Dermis microvascular lymphatic vessel endothelial cell (primary cell): ENCODE measurements at regions not wholly inside any gene's neighbourhood (a gene's known extent, or its start where the extent isn't known, plus 50 kb on each side); places are given as distances from the start of the nearest gene placed in this dataset.

Source experiments
- DNase-seq, 2 donors: peaks; one replicate each; pipeline versions ENCODE4 v3.0.0 to v3.0.0-alpha.2; 2010; ENCODE audit warnings: low read depth in 2 of 2

DNA sequence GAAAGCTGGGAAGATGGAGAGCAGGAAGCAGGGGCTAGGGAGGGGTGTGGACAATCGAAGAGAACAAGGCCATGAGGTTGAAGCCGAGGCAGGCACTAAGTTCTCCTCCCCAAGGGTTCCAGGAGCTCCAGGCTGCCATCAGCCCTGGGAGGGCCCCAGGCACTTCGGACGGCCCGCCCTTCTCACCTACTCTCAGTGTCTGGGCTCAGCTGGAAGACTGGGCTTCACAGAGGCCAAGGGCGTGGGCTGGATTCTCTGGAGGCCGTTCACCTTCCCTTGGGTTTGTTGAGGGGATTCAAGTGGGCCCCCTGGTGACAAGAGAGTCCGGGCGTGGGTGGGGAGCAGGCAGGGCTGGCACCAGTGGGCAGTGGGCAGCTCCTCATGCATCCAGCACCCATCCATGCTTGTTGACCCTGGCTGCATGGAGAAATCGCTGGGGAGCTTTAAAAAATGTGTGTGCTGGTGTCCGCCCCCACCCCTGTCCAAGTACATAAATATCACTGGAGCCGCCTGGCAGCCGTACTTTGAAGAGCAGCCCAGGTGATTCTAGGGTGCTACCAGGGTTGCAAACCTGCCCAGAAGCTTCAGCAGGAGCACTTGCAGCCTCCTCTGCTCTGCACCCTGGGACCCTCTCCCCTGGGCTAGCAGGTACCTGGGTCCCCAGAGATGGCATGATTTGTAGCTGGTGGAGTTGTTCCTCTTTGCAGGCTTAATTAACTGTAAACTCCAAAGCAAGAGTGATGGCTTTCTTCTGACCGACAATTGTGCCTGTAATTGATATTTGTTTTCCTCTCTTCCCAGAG lies 74.3 kb downstream of the RTL6 start:
- no peak for DNase-seq

DNA sequence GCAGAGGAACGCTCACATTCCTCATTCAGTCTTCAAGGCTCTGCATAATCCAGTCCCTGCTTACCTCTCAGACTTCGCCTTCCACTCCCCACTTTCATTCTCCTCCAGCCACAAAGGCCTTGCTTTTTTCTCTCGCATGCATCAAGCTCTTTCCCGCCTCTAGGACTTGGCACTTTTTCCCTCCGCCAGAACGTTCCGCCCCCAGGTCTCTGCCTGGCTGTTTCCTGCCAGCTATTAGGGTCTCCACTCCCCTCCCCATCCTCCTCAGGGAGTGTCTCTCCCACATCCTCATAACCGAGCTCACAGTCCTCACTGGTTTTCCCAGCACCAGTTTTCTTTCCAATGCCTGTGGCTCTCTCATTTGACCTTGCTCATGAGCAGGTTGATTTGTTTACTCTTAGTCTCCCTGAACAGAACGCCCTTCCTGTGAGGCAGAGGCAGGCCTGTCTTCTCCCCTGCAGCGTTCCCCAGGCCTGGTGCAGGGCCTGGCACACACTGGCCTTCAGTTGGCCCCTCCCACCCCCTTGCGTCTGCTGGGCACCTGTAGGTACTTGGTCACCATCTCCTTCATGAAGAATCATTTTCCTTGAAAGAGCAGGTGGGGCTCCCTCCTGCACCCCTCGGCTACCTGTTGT lies 75.2 kb downstream of the RTL6 start:
- DNase-seq = no peak

GRCh38 chr22:44419429-44419828 lies 78.6 kb downstream of the RTL6 start:
- no peak for DNase-seq

GRCh38 chr22:44413211-44413610 lies 84.8 kb downstream of the RTL6 start:
- no peak for DNase-seq

DNA sequence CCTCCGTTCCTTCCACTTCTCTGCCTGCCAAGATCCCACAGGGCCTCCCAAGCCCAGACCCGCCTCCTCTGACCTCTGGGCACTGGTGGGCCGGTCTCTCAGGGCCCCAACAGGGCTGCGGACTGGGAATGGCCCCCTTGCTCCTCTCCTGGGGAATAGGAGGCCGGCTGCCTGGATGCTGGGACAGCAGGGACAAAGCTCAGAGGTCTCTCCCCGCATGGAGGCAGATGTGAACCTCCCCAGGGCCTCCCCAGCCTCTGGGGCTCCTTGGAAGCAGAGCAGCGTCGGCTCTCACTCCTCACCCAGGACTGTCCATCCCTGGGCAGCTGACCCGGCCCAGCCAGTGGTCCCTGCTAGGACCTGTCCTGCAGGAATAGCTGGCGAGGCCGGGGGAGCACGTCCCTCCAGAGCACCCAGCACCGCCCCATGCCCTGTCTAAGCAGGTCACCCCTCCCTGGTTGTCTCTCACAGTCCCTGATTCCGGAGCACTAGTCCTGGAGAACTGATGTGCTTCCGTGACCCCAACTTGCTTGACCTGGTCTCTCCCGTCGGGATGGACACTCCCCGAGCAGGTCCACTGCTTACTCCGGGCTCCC lies 85.8 kb downstream of the RTL6 start:
- no peak for DNase-seq

GRCh38 chr22:44411226-44412135 lies 86.6 kb downstream of the RTL6 start:
- no peak for DNase-seq

DNA sequence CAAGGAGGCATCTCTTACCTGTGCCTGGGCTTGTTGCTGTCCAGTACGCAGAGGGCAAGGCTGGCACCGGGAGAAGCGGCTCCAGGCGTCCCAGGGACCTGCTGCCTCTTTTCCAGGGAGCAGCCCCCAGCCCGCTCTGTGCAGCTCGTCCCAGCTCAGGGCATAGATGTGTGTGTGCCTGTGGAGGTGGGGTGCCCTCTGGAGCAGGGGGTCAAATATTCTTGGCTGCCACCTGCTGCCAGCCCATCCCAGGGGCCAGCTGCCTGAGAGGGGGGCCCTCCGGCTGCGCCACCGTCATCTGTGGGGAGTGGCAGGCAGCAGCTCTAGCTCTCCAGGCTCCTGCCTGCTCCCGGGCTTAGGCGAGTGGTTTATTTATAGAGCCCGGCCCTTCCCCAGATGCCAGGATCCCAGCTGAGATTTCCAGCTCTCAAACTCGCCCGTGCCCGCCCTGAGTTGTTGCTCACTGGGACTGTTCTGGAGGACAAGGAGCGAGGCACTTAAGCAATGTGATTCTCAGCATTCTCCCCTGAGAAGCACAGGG lies 87.5 kb downstream of the RTL6 start:
- no peak for DNase-seq

GRCh38 chr22:44409974-44410316 lies 88.1 kb downstream of the RTL6 start:
- DNase-seq = no peak

DNA sequence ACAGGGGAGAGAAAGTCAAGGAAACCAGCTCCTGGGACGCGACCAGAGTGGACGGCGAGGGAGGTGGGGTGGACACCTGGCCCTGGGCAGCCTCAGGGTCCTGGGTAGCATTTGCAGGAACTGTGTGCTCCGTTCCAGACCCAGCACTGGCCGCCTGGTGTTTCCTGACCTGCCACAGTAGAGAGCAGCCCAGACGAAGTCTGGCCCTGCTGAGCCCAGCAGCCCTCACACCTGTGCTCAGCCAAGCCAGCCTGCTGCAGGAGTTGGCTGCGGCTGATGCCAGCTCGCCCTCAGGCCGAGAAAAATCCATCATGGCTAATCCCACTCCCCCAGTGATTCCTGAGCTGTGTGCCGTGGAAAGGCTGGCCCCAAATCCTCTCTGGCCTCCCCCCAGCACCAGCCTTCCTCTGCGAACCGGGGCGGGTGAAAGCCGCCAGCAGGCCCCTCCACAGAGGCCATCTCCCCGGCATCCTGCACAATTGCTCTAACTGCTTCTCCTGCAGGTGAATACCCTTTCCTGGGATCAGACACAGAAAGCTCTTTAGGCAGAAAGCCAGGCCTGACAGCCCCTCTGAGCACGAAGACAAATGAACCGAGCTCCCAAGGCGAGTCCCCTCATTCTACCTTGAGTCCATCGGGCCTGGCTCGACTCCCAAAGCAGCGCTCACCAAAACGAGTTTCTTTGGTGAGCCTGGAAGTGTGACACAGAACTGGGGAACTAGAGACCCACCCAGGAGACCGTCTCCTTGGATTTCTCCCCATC lies 88.6 kb downstream of the RTL6 start:
- no peak for DNase-seq

GRCh38 chr22:44408829-44409192 lies 89.2 kb downstream of the RTL6 start:
- no peak for DNase-seq

- DNase-seq = no peak
Measured at GRCh38 chr22:44407987-44408828, 89.8 kb downstream of the RTL6 start.

DNA sequence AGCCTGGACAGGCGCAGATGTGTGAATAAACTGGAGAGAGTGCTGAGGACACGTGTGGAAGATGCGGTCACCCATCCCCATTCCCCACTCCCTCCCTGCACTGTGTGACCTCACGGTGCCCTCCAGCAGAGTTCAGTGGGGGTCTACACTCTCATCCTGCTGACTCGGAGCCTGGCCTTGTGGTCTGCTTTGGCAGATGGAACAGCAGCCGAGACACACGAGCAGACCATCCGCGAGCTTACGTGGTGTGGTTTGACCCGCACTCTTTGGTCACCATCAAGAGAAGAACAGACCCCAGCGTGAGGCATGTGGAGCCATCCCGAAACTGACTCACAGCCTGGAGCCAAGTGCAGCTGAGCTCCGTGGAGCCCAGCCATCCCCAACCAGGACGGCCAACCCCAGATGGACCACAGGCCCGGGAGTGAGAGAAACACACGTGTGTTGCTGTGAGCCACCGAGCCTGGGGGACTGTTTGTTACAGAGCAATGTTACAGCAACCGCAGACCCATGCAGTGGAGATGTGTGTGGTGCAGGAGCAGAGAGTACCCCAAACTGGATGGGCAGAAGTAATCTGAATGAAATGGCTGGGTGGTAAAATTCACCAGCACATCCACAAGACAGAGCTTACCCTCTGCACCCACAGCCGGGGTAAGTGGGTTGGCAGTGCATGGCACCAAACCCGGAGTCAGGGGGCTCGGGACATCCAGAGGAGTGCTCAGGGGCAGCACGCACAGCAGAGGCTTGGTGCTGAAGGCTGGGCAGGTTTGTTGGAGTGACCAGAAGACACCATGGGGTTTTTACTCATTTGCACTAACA lies 90.7 kb downstream of the RTL6 start:
- DNase-seq = no peak

DNA sequence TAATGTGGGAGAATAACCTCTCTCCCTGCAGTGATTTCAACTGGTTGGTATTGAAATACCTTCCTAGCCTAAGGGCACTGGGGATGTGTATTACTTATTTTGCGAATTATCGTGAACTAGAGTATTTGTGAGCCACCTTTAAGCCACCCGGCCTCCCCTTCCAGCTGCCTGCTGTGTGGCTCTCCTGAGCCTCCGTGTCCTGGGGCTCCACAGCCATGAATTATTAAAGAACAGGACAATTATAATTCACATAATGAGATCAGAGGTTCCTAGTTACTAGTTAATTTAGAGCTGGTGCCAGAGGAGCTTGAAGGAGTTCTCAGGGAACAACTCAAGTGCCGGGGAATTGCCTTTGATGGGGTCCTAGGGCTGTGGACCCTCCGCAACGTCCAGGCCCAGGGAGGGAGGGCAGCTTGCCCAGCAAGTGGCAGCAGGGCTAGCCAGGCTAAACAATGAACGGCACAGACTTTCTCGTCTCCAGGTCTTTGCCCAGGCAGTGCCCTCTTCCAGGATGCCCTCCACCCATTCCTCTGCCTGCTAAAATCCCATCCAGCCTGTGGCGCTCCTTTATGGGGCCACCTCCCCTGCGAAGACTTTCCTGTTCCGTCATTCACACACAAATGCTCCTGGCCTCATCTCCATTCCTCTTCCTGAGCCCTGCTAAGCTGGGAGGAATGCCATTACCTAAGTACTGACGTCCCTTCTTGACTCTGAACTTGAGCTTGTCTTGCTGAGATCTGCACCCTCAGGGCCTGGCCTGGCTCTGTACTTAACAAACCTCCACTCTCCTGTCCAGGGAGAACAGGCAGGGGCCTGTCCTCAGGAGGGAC lies 91.5 kb downstream of the RTL6 start:
- no peak for DNase-seq

- no peak for DNase-seq
Measured at GRCh38 chr22:44405661-44406060, 92.4 kb downstream of the RTL6 start.

- DNase-seq = no peak
Measured at GRCh38 chr22:44404341-44405020, 91.7 kb upstream of the SHISAL1 start.

GRCh38 chr22:44403602-44404329 lies 91.0 kb upstream of the SHISAL1 start:
- no peak for DNase-seq

- no peak for DNase-seq
Measured at GRCh38 chr22:44403166-44403565, 90.4 kb upstream of the SHISAL1 start.
